HG02642 (cell line): ENCODE measurements at regions not wholly inside any gene's neighbourhood (a gene's known extent, or its start where the extent isn't known, plus 50 kb on each side); places are given as distances from the start of the nearest gene placed in this dataset.
"Not testable (repeated sequence)": the region's sequence is repeated elsewhere in the genome, so short reads cannot be mapped to it uniquely, and the experiment has no call there.

Experiments
- ATAC-seq: cut with Tn5 transposase; IDR thresholded peaks from one replicate; pipeline ENCODE4 v1.9.1; 2021; ENCODE audit warnings: mild to moderate bottlenecking; ENCODE audit not compliant: unreplicated experiment, poor library complexity

GRCh38 chr6:140427842-140428241 lies 1053.4 kb upstream of the CITED2 start:
- no peak for ATAC-seq

- ATAC-seq = no peak
Measured at GRCh38 chr6:140414966-140415620, 1040.6 kb upstream of the CITED2 start.

- ATAC-seq = no peak
Measured at GRCh38 chr6:140403020-140403419, 1028.6 kb upstream of the CITED2 start.

GRCh38 chr6:140401761-140402160 lies 1027.3 kb upstream of the CITED2 start:
- ATAC-seq = no peak

- ATAC-seq = no peak
Measured at GRCh38 chr6:140398076-140398475, 1023.6 kb upstream of the CITED2 start.

- no peak for ATAC-seq
Measured at GRCh38 chr6:140397106-140397505, 1022.7 kb upstream of the CITED2 start.

- ATAC-seq = no peak
Measured at GRCh38 chr6:140393665-140394540, 1019.5 kb upstream of the CITED2 start.

- ATAC-seq = no peak
Measured at GRCh38 chr6:140388815-140389214, 1014.4 kb upstream of the CITED2 start.

GRCh38 chr6:140388192-140388802 lies 1013.8 kb upstream of the CITED2 start:
- ATAC-seq = no peak

GRCh38 chr6:140385679-140386078 lies 1011.2 kb upstream of the CITED2 start:
- ATAC-seq = no peak

- ATAC-seq = no peak
Measured at GRCh38 chr6:140382355-140382754, 1007.9 kb upstream of the CITED2 start.

- ATAC-seq = no peak
Measured at GRCh38 chr6:140380427-140381218, 1006.2 kb upstream of the CITED2 start.

GRCh38 chr6:140379919-140380318 lies 1005.5 kb upstream of the CITED2 start:
- ATAC-seq = no peak

- ATAC-seq = no peak
Measured at GRCh38 chr6:140376209-140376608, 1001.8 kb upstream of the CITED2 start.

- ATAC-seq = not testable (repeated sequence)
Measured at GRCh38 chr6:140373728-140374127, 999.3 kb upstream of the CITED2 start.

GRCh38 chr6:140372064-140372463 lies 997.6 kb upstream of the CITED2 start:
- no peak for ATAC-seq

GRCh38 chr6:140370976-140371870 lies 996.8 kb upstream of the CITED2 start:
- no peak for ATAC-seq

- ATAC-seq = no peak
Measured at GRCh38 chr6:140370441-140370840, 996.0 kb upstream of the CITED2 start.

- ATAC-seq = no peak
Measured at GRCh38 chr6:140366991-140367390, 992.5 kb upstream of the CITED2 start.
